Astrocyte (in vitro differentiated cells and primary cell): ENCODE measurements at regions not wholly inside any gene's neighbourhood (a gene's known extent, or its start where the extent isn't known, plus 50 kb on each side); places are given as distances from the start of the nearest gene placed in this dataset.

Experiments
- DNase-seq: peaks from one replicate; pipeline ENCODE4 v3.0.0-alpha.2; 2010; ENCODE audit warnings: low read depth
- FAIRE-seq: peaks from 2 replicates; lab custom pipeline; 2011; peaks lifted over from hg19 to GRCh38; lab: Jason Lieb, UNC
- H2AFZ ChIP-seq: 2 replicates; pipeline ENCODE4 v1.6.0; 2012; ENCODE audit warnings: low read depth, low read length, inconsistent platforms
- H3K27ac ChIP-seq: 2 replicates; pipeline ENCODE4 v1.5.1; 2011; ENCODE audit warnings: low read depth, low read length, inconsistent platforms
- H3K27me3 ChIP-seq: 2 replicates; pipeline ENCODE4 v1.6.0; 2011; ENCODE audit warnings: low read length, inconsistent platforms; ENCODE audit not compliant: insufficient read depth
- H3K36me3 ChIP-seq: 2 replicates; pipeline ENCODE4 v1.5.1; 2011; ENCODE audit warnings: low read length, inconsistent platforms; ENCODE audit not compliant: insufficient read depth
- H3K4me1 ChIP-seq: 2 replicates; pipeline ENCODE4 v1.5.1; 2011; ENCODE audit warnings: low read length, inconsistent platforms; ENCODE audit not compliant: insufficient read depth
- H3K4me2 ChIP-seq: 2 replicates; pipeline ENCODE4 v1.6.0; 2012; ENCODE audit warnings: low read length, inconsistent platforms
- H3K4me3 ChIP-seq: 2 replicates; pipeline ENCODE4 v1.5.1; 2011; ENCODE audit warnings: low read depth, mild to moderate bottlenecking, low read length, inconsistent platforms; ENCODE audit not compliant: insufficient read depth
- H3K79me2 ChIP-seq: 2 replicates; pipeline ENCODE4 v1.6.0; 2012; ENCODE audit warnings: mild to moderate bottlenecking, low read length, inconsistent platforms; ENCODE audit not compliant: insufficient read depth
- H3K9ac ChIP-seq: 2 replicates; pipeline ENCODE4 v1.6.0; 2012; ENCODE audit warnings: mild to moderate bottlenecking, low read length, inconsistent platforms
- H3K9me3 ChIP-seq: 2 replicates; pipeline ENCODE4 v1.5.1; 2012; ENCODE audit warnings: low read depth, mild to moderate bottlenecking, low read length, inconsistent platforms; ENCODE audit not compliant: insufficient read depth
- H4K20me1 ChIP-seq: 2 replicates; pipeline ENCODE4 v1.6.0; 2012; ENCODE audit warnings: low read length, inconsistent platforms; ENCODE audit not compliant: insufficient read depth
- H3K27ac Mint-ChIP-seq: one replicate; pipeline ENCODE4 v1.8.0; 2021; ENCODE audit warnings: mild to moderate bottlenecking, mixed read lengths; ENCODE audit not compliant: unreplicated experiment
- H3K27me3 Mint-ChIP-seq: one replicate; pipeline ENCODE4 v1.8.0; 2021; ENCODE audit warnings: low read depth, mixed read lengths; ENCODE audit not compliant: unreplicated experiment
- H3K36me3 Mint-ChIP-seq: one replicate; pipeline ENCODE4 v1.8.0; 2021; ENCODE audit warnings: low read depth, mixed read lengths; ENCODE audit not compliant: unreplicated experiment
- H3K4me1 Mint-ChIP-seq: one replicate; pipeline ENCODE4 v1.8.0; 2021; ENCODE audit warnings: low read depth, mixed read lengths; ENCODE audit not compliant: unreplicated experiment
- H3K4me3 Mint-ChIP-seq: one replicate; pipeline ENCODE4 v1.8.0; 2021; ENCODE audit warnings: mild to moderate bottlenecking, moderate library complexity, mixed read lengths; ENCODE audit not compliant: unreplicated experiment
- H3K9me3 Mint-ChIP-seq: one replicate; pipeline ENCODE4 v1.8.0; 2021; ENCODE audit warnings: mild to moderate bottlenecking, mixed read lengths; ENCODE audit not compliant: unreplicated experiment
- EZH2 ChIP-seq: IDR thresholded peaks from 2 replicates; pipeline ENCODE4 v1.6.1; 2012; ENCODE audit warnings: mild to moderate bottlenecking, low read length, inconsistent platforms; ENCODE audit not compliant: insufficient read depth
- TF ChIP-seq, protein P1 (sequence below): IDR thresholded peaks from 2 replicates; pipeline ENCODE4 v1.5.1; 2011; ENCODE audit warnings: low read depth, mild to moderate bottlenecking, inconsistent platforms, low read length, moderate library complexity; ENCODE audit not compliant: insufficient read depth

DNA sequence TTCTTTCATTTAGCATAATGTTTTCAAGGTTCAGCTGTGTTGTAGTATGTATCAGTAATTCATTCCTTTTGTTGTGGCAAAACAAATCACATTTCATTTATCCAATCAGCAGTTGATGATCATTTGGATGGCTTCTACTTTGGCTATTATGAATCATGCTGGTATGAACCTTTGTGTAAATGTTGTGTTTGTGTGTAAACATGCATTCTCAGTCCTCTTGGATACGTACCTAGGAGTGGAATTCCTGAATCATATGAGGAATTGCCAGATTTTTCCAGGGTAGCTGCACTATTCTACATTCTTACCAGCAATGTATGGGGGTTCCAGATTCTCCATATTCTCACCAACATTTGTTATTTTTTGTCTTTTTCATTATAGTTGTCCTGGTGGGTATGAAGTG, 578.5 kb upstream of the MKI67 start:
- H3K4me1 ChIP-seq, result no peaks in the 10 kb centered on the region
- Mint-ChIP-seq H3K27me3 (peaks cover 4% of the 10 kb centered on the region), H3K36me3 (no peaks in the 10 kb centered on the region), H3K4me1 (no peaks in the 10 kb centered on the region), H3K4me3 (no peak overlapping the region), H3K9me3 (no peaks in the 10 kb centered on the region), H3K27ac (no peak overlapping the region)
- no peaks in the 10 kb centered on the region for H3K27me3 ChIP-seq
- H3K9ac ChIP-seq, result no peak overlapping the region
- no peaks in the 10 kb centered on the region for H3K36me3 ChIP-seq
- H3K9me3 ChIP-seq, result no peaks in the 10 kb centered on the region
- H2AFZ ChIP-seq, result no peak overlapping the region
- H3K79me2 ChIP-seq, result no peaks in the 10 kb centered on the region
- H3K4me2 ChIP-seq, result no peak overlapping the region
- H3K4me3 ChIP-seq, result no peak overlapping the region
- no peaks in the 10 kb centered on the region for H4K20me1 ChIP-seq
- FAIRE-seq (no peak), DNase-seq (no peak)
- no peak overlapping the region for H3K27ac ChIP-seq
- no peak for TF ChIP-seq EZH2
- TF ChIP-seq, protein P1, sequence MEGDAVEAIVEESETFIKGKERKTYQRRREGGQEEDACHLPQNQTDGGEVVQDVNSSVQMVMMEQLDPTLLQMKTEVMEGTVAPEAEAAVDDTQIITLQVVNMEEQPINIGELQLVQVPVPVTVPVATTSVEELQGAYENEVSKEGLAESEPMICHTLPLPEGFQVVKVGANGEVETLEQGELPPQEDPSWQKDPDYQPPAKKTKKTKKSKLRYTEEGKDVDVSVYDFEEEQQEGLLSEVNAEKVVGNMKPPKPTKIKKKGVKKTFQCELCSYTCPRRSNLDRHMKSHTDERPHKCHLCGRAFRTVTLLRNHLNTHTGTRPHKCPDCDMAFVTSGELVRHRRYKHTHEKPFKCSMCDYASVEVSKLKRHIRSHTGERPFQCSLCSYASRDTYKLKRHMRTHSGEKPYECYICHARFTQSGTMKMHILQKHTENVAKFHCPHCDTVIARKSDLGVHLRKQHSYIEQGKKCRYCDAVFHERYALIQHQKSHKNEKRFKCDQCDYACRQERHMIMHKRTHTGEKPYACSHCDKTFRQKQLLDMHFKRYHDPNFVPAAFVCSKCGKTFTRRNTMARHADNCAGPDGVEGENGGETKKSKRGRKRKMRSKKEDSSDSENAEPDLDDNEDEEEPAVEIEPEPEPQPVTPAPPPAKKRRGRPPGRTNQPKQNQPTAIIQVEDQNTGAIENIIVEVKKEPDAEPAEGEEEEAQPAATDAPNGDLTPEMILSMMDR, result no peak

DNA sequence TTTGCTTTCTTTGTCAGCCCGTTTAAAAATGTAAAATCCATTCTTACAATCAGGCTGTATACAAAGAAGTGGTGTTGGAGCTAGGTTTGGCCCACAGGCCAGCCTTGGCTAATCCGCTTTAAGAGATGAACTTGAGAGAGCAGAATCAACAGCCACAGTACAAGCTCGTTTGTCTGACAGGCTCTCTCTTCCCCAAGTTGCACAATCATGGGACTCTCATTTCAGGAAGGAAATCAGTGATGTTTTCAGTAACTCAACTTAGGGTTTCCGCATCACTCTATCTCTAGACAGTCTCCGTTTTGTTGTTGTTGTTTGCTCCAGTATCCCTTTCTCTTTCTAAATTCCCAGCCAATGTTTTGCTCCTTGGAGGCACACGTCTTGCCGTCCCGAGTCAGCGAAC, 582.0 kb upstream of the MKI67 start:
- TF ChIP-seq EZH2, result no peak
- TF ChIP-seq, protein P1, result no peak
- H3K4me2 ChIP-seq, result no peak overlapping the region
- no peaks in the 10 kb centered on the region for H3K9me3 ChIP-seq
- H3K36me3 ChIP-seq, result no peaks in the 10 kb centered on the region
- DNase-seq (no peak), FAIRE-seq (no peak)
- H3K27ac ChIP-seq, result no peak overlapping the region
- no peaks in the 10 kb centered on the region for H3K79me2 ChIP-seq
- no peaks in the 10 kb centered on the region for H3K36me3 Mint-ChIP-seq
- no peaks in the 10 kb centered on the region for H3K4me1 ChIP-seq
- no peaks in the 10 kb centered on the region for H3K27me3 ChIP-seq
- no peak overlapping the region for H3K4me3 ChIP-seq
- H3K4me3 Mint-ChIP-seq, result no peak overlapping the region
- no peaks in the 10 kb centered on the region for H3K4me1 Mint-ChIP-seq
- H3K9me3 Mint-ChIP-seq, result no peaks in the 10 kb centered on the region
- no peaks in the 10 kb centered on the region for H3K27me3 Mint-ChIP-seq
- no peak overlapping the region for H3K9ac ChIP-seq
- no peak overlapping the region for H2AFZ ChIP-seq
- H4K20me1 ChIP-seq, result no peaks in the 10 kb centered on the region
- no peak overlapping the region for H3K27ac Mint-ChIP-seq

DNA sequence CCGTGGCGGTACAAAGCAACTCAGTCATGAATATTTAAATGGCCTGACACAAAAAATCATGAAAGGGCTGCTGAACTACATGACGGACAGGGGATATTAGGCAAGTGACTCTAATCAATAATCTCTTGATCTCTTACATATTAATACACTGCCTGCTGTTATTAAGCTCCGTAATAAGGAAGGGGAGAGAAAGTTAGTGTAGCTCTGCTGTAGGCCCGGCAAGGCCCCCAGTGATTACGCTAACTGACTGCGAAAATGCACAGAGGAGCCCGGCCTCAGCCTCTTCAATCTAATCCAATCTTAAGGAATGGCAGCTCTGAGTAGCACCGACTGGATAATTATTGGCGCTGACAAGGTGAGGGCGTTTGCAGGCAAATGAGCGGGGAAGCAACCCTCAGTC, 583.5 kb upstream of the MKI67 start:
- no peak for TF ChIP-seq EZH2
- TF ChIP-seq, protein P1, result no peak
- no peaks in the 10 kb centered on the region for H3K27me3 ChIP-seq
- DNase-seq (no peak), FAIRE-seq (no peak)
- H3K4me1 Mint-ChIP-seq, result peaks cover 9% of the 10 kb centered on the region
- H3K27ac Mint-ChIP-seq, result no peak overlapping the region
- H3K27me3 Mint-ChIP-seq, result no peaks in the 10 kb centered on the region
- H3K36me3 Mint-ChIP-seq, result no peaks in the 10 kb centered on the region
- H4K20me1 ChIP-seq, result no peaks in the 10 kb centered on the region
- H2AFZ ChIP-seq, result no peak overlapping the region
- H3K27ac ChIP-seq, result no peak overlapping the region
- H3K4me2 ChIP-seq, result no peak overlapping the region
- H3K4me3 Mint-ChIP-seq, result no peak overlapping the region
- H3K9me3 Mint-ChIP-seq, result peaks cover 3% of the 10 kb centered on the region
- no peaks in the 10 kb centered on the region for H3K36me3 ChIP-seq
- no peak overlapping the region for H3K9ac ChIP-seq
- H3K4me3 ChIP-seq, result no peak overlapping the region
- no peaks in the 10 kb centered on the region for H3K4me1 ChIP-seq
- no peaks in the 10 kb centered on the region for H3K9me3 ChIP-seq
- no peaks in the 10 kb centered on the region for H3K79me2 ChIP-seq
